Activated T-cell treated with anti-CD3 and anti-CD28 coated beads, Interleukin-2, amount 50 U/mL, for 24 hours (primary cell): ENCODE measurements at regions not wholly inside any gene's neighbourhood (a gene's known extent, or its start where the extent isn't known, plus 50 kb on each side); places are given as distances from the start of the nearest gene placed in this dataset.

Experiments
- DNase-seq: peaks from one replicate; pipeline ENCODE4 v3.0.0-alpha.2; 2020
- H3K27ac Mint-ChIP-seq: 2 replicates; pipeline ENCODE4 v1.8.0; 2020; ENCODE audit warnings: mild to moderate bottlenecking, mixed read lengths
- H3K27me3 Mint-ChIP-seq: 2 replicates; pipeline ENCODE4 v1.8.0; 2020; ENCODE audit warnings: mixed read lengths
- H3K36me3 Mint-ChIP-seq: 2 replicates; pipeline ENCODE4 v1.8.0; 2020; ENCODE audit warnings: low read depth, mixed read lengths
- H3K4me1 Mint-ChIP-seq: 2 replicates; pipeline ENCODE4 v1.8.0; 2020; ENCODE audit warnings: low read depth, mixed read lengths
- H3K4me3 Mint-ChIP-seq: 2 replicates; pipeline ENCODE4 v1.8.0; 2020; ENCODE audit warnings: mild to moderate bottlenecking, moderate library complexity, mixed read lengths
- H3K9me3 Mint-ChIP-seq: 2 replicates; pipeline ENCODE4 v1.8.0; 2020; ENCODE audit warnings: mixed read lengths

GRCh38 chr4:114264452-114264851 is 285.0 kb upstream of the ARSJ start:
- Mint-ChIP-seq H3K4me1 (no peaks in the 10 kb centered on the region), H3K27ac (no peak overlapping the region), H3K9me3 (no peaks in the 10 kb centered on the region), H3K4me3 (no peak overlapping the region), H3K36me3 (no peaks in the 10 kb centered on the region), H3K27me3 (peaks cover 5% of the 10 kb centered on the region)
- no peak for DNase-seq

GRCh38 chr4:114264877-114265291 is 285.4 kb upstream of the ARSJ start:
- Mint-ChIP-seq H3K27ac (no peak overlapping the region), H3K36me3 (no peaks in the 10 kb centered on the region), H3K9me3 (no peaks in the 10 kb centered on the region), H3K4me3 (no peak overlapping the region), H3K27me3 (peaks cover 5% of the 10 kb centered on the region), H3K4me1 (no peaks in the 10 kb centered on the region)
- DNase-seq: no peak

- peaks cover 5% of the 10 kb centered on the region for H3K27me3 Mint-ChIP-seq
Measured at GRCh38 chr4:114265342-114265741, 285.9 kb upstream of the ARSJ start.

GRCh38 chr4:114267976-114268375 is 288.5 kb upstream of the ARSJ start:
- no peaks in the 10 kb centered on the region for H3K36me3 Mint-ChIP-seq
- H3K27me3 Mint-ChIP-seq: peaks cover 5% of the 10 kb centered on the region
- DNase-seq: no peak
- no peak overlapping the region for H3K4me3 Mint-ChIP-seq
- no peaks in the 10 kb centered on the region for H3K9me3 Mint-ChIP-seq
- H3K27ac Mint-ChIP-seq: no peak overlapping the region
- H3K4me1 Mint-ChIP-seq: peaks cover 6% of the 10 kb centered on the region

More at GRCh38 chr4:114265342-114265741, 285.9 kb upstream of the ARSJ start:
- Mint-ChIP-seq H3K9me3 (no peaks in the 10 kb centered on the region), H3K27ac (no peak overlapping the region), H3K4me3 (no peak overlapping the region), H3K36me3 (no peaks in the 10 kb centered on the region), H3K4me1 (no peaks in the 10 kb centered on the region)
- DNase-seq: no peak

GRCh38 chr4:114271031-114271430 is 291.6 kb upstream of the ARSJ start:
- Mint-ChIP-seq H3K4me3 (no peak overlapping the region), H3K27me3 (peaks cover 5% of the 10 kb centered on the region), H3K4me1 (peaks cover 6% of the 10 kb centered on the region), H3K27ac (no peak overlapping the region), H3K9me3 (no peaks in the 10 kb centered on the region), H3K36me3 (no peaks in the 10 kb centered on the region)
- no peak for DNase-seq

- H3K9me3 Mint-ChIP-seq: no peaks in the 10 kb centered on the region
- H3K27me3 Mint-ChIP-seq: peaks cover 2% of the 10 kb centered on the region
- H3K4me1 Mint-ChIP-seq: peaks cover 6% of the 10 kb centered on the region
- H3K27ac Mint-ChIP-seq: no peak overlapping the region
- H3K4me3 Mint-ChIP-seq: no peak overlapping the region
- DNase-seq: no peak
- no peaks in the 10 kb centered on the region for H3K36me3 Mint-ChIP-seq
Measured at GRCh38 chr4:114272226-114272625, 292.8 kb upstream of the ARSJ start.

- Mint-ChIP-seq H3K4me3 (no peak overlapping the region), H3K4me1 (peaks cover 6% of the 10 kb centered on the region), H3K27me3 (peaks cover 5% of the 10 kb centered on the region), H3K9me3 (no peaks in the 10 kb centered on the region), H3K27ac (no peak overlapping the region), H3K36me3 (no peaks in the 10 kb centered on the region)
- no peak for DNase-seq
Measured at GRCh38 chr4:114273238-114273637, 293.8 kb upstream of the ARSJ start.

- no peak for DNase-seq
- Mint-ChIP-seq H3K36me3 (no peaks in the 10 kb centered on the region), H3K27me3 (peaks cover 7% of the 10 kb centered on the region), H3K27ac (no peak overlapping the region), H3K9me3 (no peaks in the 10 kb centered on the region), H3K4me3 (no peak overlapping the region), H3K4me1 (no peaks in the 10 kb centered on the region)
Measured at GRCh38 chr4:114277690-114278089, 298.2 kb upstream of the ARSJ start.

- Mint-ChIP-seq H3K4me3 (no peak overlapping the region), H3K27ac (no peak overlapping the region), H3K27me3 (peaks cover 7% of the 10 kb centered on the region), H3K36me3 (no peaks in the 10 kb centered on the region), H3K4me1 (no peaks in the 10 kb centered on the region), H3K9me3 (no peaks in the 10 kb centered on the region)
- DNase-seq: no peak
Measured at GRCh38 chr4:114279066-114279465, 299.6 kb upstream of the ARSJ start.

GRCh38 chr4:114279711-114280110 is 300.3 kb upstream of the ARSJ start:
- no peak for DNase-seq
- H3K36me3 Mint-ChIP-seq: no peaks in the 10 kb centered on the region
- H3K4me3 Mint-ChIP-seq: no peak overlapping the region
- H3K4me1 Mint-ChIP-seq: no peaks in the 10 kb centered on the region
- no peaks in the 10 kb centered on the region for H3K9me3 Mint-ChIP-seq
- peaks cover 7% of the 10 kb centered on the region for H3K27me3 Mint-ChIP-seq
- H3K27ac Mint-ChIP-seq: no peak overlapping the region

GRCh38 chr4:114280645-114281044 is 301.2 kb upstream of the ARSJ start:
- Mint-ChIP-seq H3K4me3 (no peak overlapping the region), H3K27ac (no peak overlapping the region)

GRCh38 chr4:114281164-114281960 is 301.9 kb upstream of the ARSJ start:
- Mint-ChIP-seq H3K36me3 (no peaks in the 10 kb centered on the region), H3K27ac (no peak overlapping the region), H3K4me3 (no peak overlapping the region), H3K4me1 (no peaks in the 10 kb centered on the region), H3K9me3 (no peaks in the 10 kb centered on the region), H3K27me3 (peaks cover 15% of the 10 kb centered on the region)
- no peak for DNase-seq

More at GRCh38 chr4:114280645-114281044, 301.2 kb upstream of the ARSJ start:
- Mint-ChIP-seq H3K9me3 (no peaks in the 10 kb centered on the region), H3K27me3 (peaks cover 15% of the 10 kb centered on the region), H3K36me3 (no peaks in the 10 kb centered on the region), H3K4me1 (no peaks in the 10 kb centered on the region)
- no peak for DNase-seq

- Mint-ChIP-seq H3K27me3 (peaks cover 11% of the 10 kb centered on the region), H3K4me3 (no peak overlapping the region), H3K27ac (no peak overlapping the region), H3K4me1 (no peaks in the 10 kb centered on the region), H3K36me3 (no peaks in the 10 kb centered on the region), H3K9me3 (no peaks in the 10 kb centered on the region)
- no peak for DNase-seq
Measured at GRCh38 chr4:114282937-114283336, 303.5 kb upstream of the ARSJ start.

GRCh38 chr4:114284629-114285028 is 305.2 kb upstream of the ARSJ start:
- no peaks in the 10 kb centered on the region for H3K9me3 Mint-ChIP-seq
- H3K4me3 Mint-ChIP-seq: no peak overlapping the region
- peaks cover 10% of the 10 kb centered on the region for H3K27me3 Mint-ChIP-seq
- DNase-seq: no peak
- H3K4me1 Mint-ChIP-seq: no peaks in the 10 kb centered on the region
- no peak overlapping the region for H3K27ac Mint-ChIP-seq
- no peaks in the 10 kb centered on the region for H3K36me3 Mint-ChIP-seq

GRCh38 chr4:114286262-114286810 is 306.9 kb upstream of the ARSJ start:
- H3K36me3 Mint-ChIP-seq: no peaks in the 10 kb centered on the region
- H3K4me1 Mint-ChIP-seq: no peaks in the 10 kb centered on the region
- H3K27me3 Mint-ChIP-seq: peaks cover 10% of the 10 kb centered on the region
- no peak for DNase-seq
- no peaks in the 10 kb centered on the region for H3K9me3 Mint-ChIP-seq
- H3K27ac Mint-ChIP-seq: no peak overlapping the region
- H3K4me3 Mint-ChIP-seq: no peak overlapping the region
